KMS-11 (cell line): ENCODE measurements at regions not wholly inside any gene's neighbourhood (a gene's known extent, or its start where the extent isn't known, plus 50 kb on each side); places are given as distances from the start of the nearest gene placed in this dataset.

Source experiments
- H2AFZ ChIP-seq: fragments of 200-600 bp; sonication (generic); 2 replicates; pipeline ENCODE4 v1.6.1; 2016; ENCODE audit warnings: antibody characterized with exemption, mixed run types, low read depth
- H3K27ac ChIP-seq: fragments of 200-600 bp; sonication (generic); 2 replicates; pipeline ENCODE4 v1.6.1; 2016; ENCODE audit warnings: mild to moderate bottlenecking, mixed run types
- H3K27me3 ChIP-seq: fragments of 200-600 bp; sonication (generic); 2 replicates; pipeline ENCODE4 v1.6.1; 2017; ENCODE audit warnings: mild to moderate bottlenecking, low read depth, mixed run types, moderate library complexity; ENCODE audit not compliant: insufficient read depth
- H3K36me3 ChIP-seq: fragments of 200-600 bp; sonication (generic); 2 replicates; pipeline ENCODE4 v1.6.1; 2017; ENCODE audit warnings: mild to moderate bottlenecking, mixed run types; ENCODE audit not compliant: insufficient read depth
- H3K4me1 ChIP-seq: fragments of 200-600 bp; sonication (generic); 2 replicates; pipeline ENCODE4 v1.6.1; 2016; ENCODE audit warnings: mild to moderate bottlenecking, low read depth, mixed run types; ENCODE audit not compliant: poor library complexity, severe bottlenecking
- H3K4me2 ChIP-seq: fragments of 200-600 bp; sonication (generic); 2 replicates; pipeline ENCODE4 v1.7.0; 2016; ENCODE audit warnings: mild to moderate bottlenecking, mixed run types
- H3K4me3 ChIP-seq: fragments of 200-600 bp; sonication (generic); IDR thresholded peaks from 2 replicates; pipeline ENCODE4 v1.6.1; 2017; ENCODE audit warnings: low read depth, low read length, mixed read lengths; ENCODE audit not compliant: insufficient read depth
- H3K79me2 ChIP-seq: fragments of 200-600 bp; sonication (generic); 2 replicates; pipeline ENCODE4 v1.6.1; 2016; ENCODE audit warnings: low read depth, mixed run types; ENCODE audit not compliant: insufficient read depth
- H3K9ac ChIP-seq: fragments of 200-600 bp; sonication (generic); 2 replicates; pipeline ENCODE4 v1.6.1; 2016; ENCODE audit warnings: mild to moderate bottlenecking, mixed run types
- H4K20me1 ChIP-seq: fragments of 200-600 bp; sonication (generic); 2 replicates; pipeline ENCODE4 v1.6.1; 2016; ENCODE audit warnings: mild to moderate bottlenecking, mixed run types; ENCODE audit not compliant: insufficient read depth
- CTCF ChIP-seq: fragments of 200-600 bp; sonication (generic); conservative IDR thresholded peaks from 2 replicates; pipeline ENCODE4 v1.6.1; 2017; ENCODE audit warnings: low read depth, mild to moderate bottlenecking, antibody characterized with exemption, low read length, moderate library complexity, mixed read lengths

- Histone ChIP-seq H2AFZ (no peak overlapping the region), H3K4me3 (no peak overlapping the region), H3K4me1 (no peaks in the 10 kb centered on the region), H3K27me3 (no peaks in the 10 kb centered on the region), H3K79me2 (no peaks in the 10 kb centered on the region), H4K20me1 (no peaks in the 10 kb centered on the region), H3K27ac (no peak overlapping the region), H3K4me2 (no peak overlapping the region), H3K36me3 (no peaks in the 10 kb centered on the region), H3K9ac (no peak overlapping the region)
- TF ChIP-seq CTCF, result no peak
Observed at GRCh38 chr2:147097747-147098146, 747.1 kb upstream of the ACVR2A start.

- Histone ChIP-seq H4K20me1 (no peaks in the 10 kb centered on the region), H3K36me3 (no peaks in the 10 kb centered on the region), H3K9ac (no peak overlapping the region), H3K79me2 (no peaks in the 10 kb centered on the region), H3K4me3 (no peak overlapping the region), H3K4me1 (no peaks in the 10 kb centered on the region), H3K27ac (no peak overlapping the region), H3K27me3 (no peaks in the 10 kb centered on the region), H2AFZ (no peak overlapping the region), H3K4me2 (no peak overlapping the region)
- TF ChIP-seq CTCF, result no peak
Observed at GRCh38 chr2:147096671-147097070, 748.2 kb upstream of the ACVR2A start.

GRCh38 chr2:147095376-147095775 is 749.5 kb upstream of the ACVR2A start:
- no peak overlapping the region for H2AFZ ChIP-seq
- no peak for TF ChIP-seq CTCF
- no peak overlapping the region for H3K4me3 ChIP-seq
- no peaks in the 10 kb centered on the region for H3K36me3 ChIP-seq
- H3K27me3 ChIP-seq, result no peaks in the 10 kb centered on the region
- no peak overlapping the region for H3K9ac ChIP-seq
- no peaks in the 10 kb centered on the region for H3K79me2 ChIP-seq
- no peaks in the 10 kb centered on the region for H3K4me1 ChIP-seq
- H3K4me2 ChIP-seq, result no peak overlapping the region
- no peak overlapping the region for H3K27ac ChIP-seq
- H4K20me1 ChIP-seq, result no peaks in the 10 kb centered on the region

- no peaks in the 10 kb centered on the region for H3K4me1 ChIP-seq
- TF ChIP-seq CTCF, result no peak
- H3K27ac ChIP-seq, result no peak overlapping the region
- no peak overlapping the region for H3K4me2 ChIP-seq
- H3K36me3 ChIP-seq, result no peaks in the 10 kb centered on the region
- H3K4me3 ChIP-seq, result no peak overlapping the region
- no peaks in the 10 kb centered on the region for H4K20me1 ChIP-seq
- H2AFZ ChIP-seq, result no peak overlapping the region
- H3K27me3 ChIP-seq, result no peaks in the 10 kb centered on the region
- H3K9ac ChIP-seq, result no peak overlapping the region
- H3K79me2 ChIP-seq, result no peaks in the 10 kb centered on the region
Observed at GRCh38 chr2:147094077-147094476, 750.8 kb upstream of the ACVR2A start.

GRCh38 chr2:147092266-147092665 is 752.6 kb upstream of the ACVR2A start:
- Histone ChIP-seq H3K27ac (no peak overlapping the region), H3K4me1 (no peaks in the 10 kb centered on the region), H3K79me2 (no peaks in the 10 kb centered on the region), H4K20me1 (no peaks in the 10 kb centered on the region), H3K4me2 (no peak overlapping the region), H2AFZ (no peak overlapping the region), H3K4me3 (no peak overlapping the region), H3K27me3 (no peaks in the 10 kb centered on the region), H3K36me3 (no peaks in the 10 kb centered on the region), H3K9ac (no peak overlapping the region)
- no peak for TF ChIP-seq CTCF
